OCI-LY7 (cell line): ENCODE measurements at regions not wholly inside any gene's neighbourhood (a gene's known extent, or its start where the extent isn't known, plus 50 kb on each side); places are given as distances from the start of the nearest gene placed in this dataset.

Experiments used
- BruUV-seq: library from RNA; stranded (reverse); fragments of 400-500 nt; replicated peaks from 2 replicates; lab custom pipeline; 2021; lab: Mats Ljungman, UMichigan
- CTCF ChIA-PET: fragments of 300-600 bp; sonication (Branson Sonifier 250); formaldehyde crosslinking; loops from one replicate; lab custom pipeline; 2022; ENCODE audit warnings: antibody characterized with exemption; ENCODE audit not compliant: unreplicated experiment; lab: Charles Lee
- POLR2A ChIA-PET: fragments of 300-600 bp; sonication (Branson Sonifier 250); formaldehyde crosslinking; loops from one replicate; lab custom pipeline; 2022; ENCODE audit warnings: antibody characterized with exemption; lab: Charles Lee
- DNase-seq: peaks from one replicate; pipeline ENCODE4 v3.0.0-alpha.2; 2015; ENCODE audit warnings: low spot score
- H2AFZ ChIP-seq: fragments of 200-600 bp; sonication (generic), shearing (Covaris generic); 2 replicates; pipeline ENCODE4 v1.6.1; 2014; ENCODE audit warnings: mild to moderate bottlenecking, antibody characterized with exemption, low read length, moderate library complexity
- H3K27ac ChIP-seq: fragments of 200-600 bp; sonication (generic); 2 replicates; pipeline ENCODE4 v1.5.1; 2014; ENCODE audit warnings: mixed run types, low read depth, mild to moderate bottlenecking, moderate library complexity, low read length, inconsistent platforms; ENCODE audit not compliant: poor library complexity, severe bottlenecking
- H3K36me3 ChIP-seq: fragments of 200-600 bp; sonication (generic); 2 replicates; pipeline ENCODE4 v1.6.1; 2014; ENCODE audit warnings: mild to moderate bottlenecking, antibody characterized with exemption, low read length, moderate library complexity, mixed read lengths; ENCODE audit not compliant: insufficient read depth
- H3K4me1 ChIP-seq: fragments of 200-600 bp; sonication (generic); 2 replicates; pipeline ENCODE4 v1.5.1; 2014; ENCODE audit warnings: mild to moderate bottlenecking, low read length; ENCODE audit not compliant: insufficient read depth, poor library complexity, severe bottlenecking
- H3K4me2 ChIP-seq: fragments of 200-600 bp; sonication (generic); 2 replicates; pipeline ENCODE4 v1.6.1; 2014; ENCODE audit warnings: mild to moderate bottlenecking, low read length
- H3K4me3 ChIP-seq: fragments of 200-600 bp; sonication (generic); 2 replicates; pipeline ENCODE4 v1.5.1; 2014; ENCODE audit warnings: mild to moderate bottlenecking, low read depth, low read length; ENCODE audit not compliant: poor library complexity, severe bottlenecking
- H3K79me2 ChIP-seq: fragments of 200-600 bp; sonication (generic); 2 replicates; pipeline ENCODE4 v1.6.1; 2016; ENCODE audit warnings: low read depth, mild to moderate bottlenecking, low read length, moderate library complexity, mixed read lengths; ENCODE audit not compliant: insufficient read depth
- H3K9me2 ChIP-seq: fragments of 200-600 bp; sonication (generic); 2 replicates; pipeline ENCODE4 v1.6.1; 2016; ENCODE audit warnings: mild to moderate bottlenecking, low read length, mixed read lengths; ENCODE audit not compliant: insufficient read depth
- H3K9me3 ChIP-seq: fragments of 200-600 bp; sonication (generic); 2 replicates; pipeline ENCODE4 v1.6.1; 2014; ENCODE audit warnings: mild to moderate bottlenecking, mixed run types, low read length, mixed read lengths
- H4K20me1 ChIP-seq: fragments of 200-600 bp; sonication (generic); 2 replicates; pipeline ENCODE4 v1.6.1; 2014; ENCODE audit warnings: mild to moderate bottlenecking, antibody characterized with exemption, low read length, moderate library complexity, mixed read lengths; ENCODE audit not compliant: insufficient read depth
- EZH2phosphoT487 ChIP-seq: fragments of 200-600 bp; sonication (generic); IDR thresholded peaks from 2 replicates; pipeline ENCODE4 v1.6.1; 2018; ENCODE audit warnings: low read depth, borderline replicate concordance, mild to moderate bottlenecking, mixed run types, antibody characterized with exemption, low read length, moderate library complexity, mixed read lengths
- intact Hi-C: fragments of 100-400 bp; cut with micrococcal nuclease; formaldehyde crosslinking; loops from one replicate; pipeline ENCODE4 v1.10.0; 2022; ENCODE audit not compliant: unreplicated experiment
- TF ChIP-seq, protein P1 (sequence below): fragments of 200-600 bp; sonication (generic); conservative IDR thresholded peaks from 2 replicates; pipeline ENCODE4 v1.5.1; 2014; ENCODE audit warnings: mild to moderate bottlenecking, antibody characterized with exemption, low read length, moderate library complexity, mixed read lengths

- H3K36me3 ChIP-seq: no peaks in the 10 kb centered on the region
- no peaks in the 10 kb centered on the region for H3K9me3 ChIP-seq
- no peak overlapping the region for H2AFZ ChIP-seq
- H3K79me2 ChIP-seq: no peaks in the 10 kb centered on the region
- H3K4me2 ChIP-seq: no peak overlapping the region
- CTCF ChIA-PET: no interaction called here
- no peaks in the 10 kb centered on the region for H3K4me1 ChIP-seq
- intact Hi-C loops: no loop called here
- no peaks in the 10 kb centered on the region for H3K9me2 ChIP-seq
- no peaks in the 10 kb centered on the region for H4K20me1 ChIP-seq
- POLR2A ChIA-PET: no interaction called here
- H3K4me3 ChIP-seq: no peak overlapping the region
- H3K27ac ChIP-seq: no peak overlapping the region
- TF ChIP-seq, protein P1, sequence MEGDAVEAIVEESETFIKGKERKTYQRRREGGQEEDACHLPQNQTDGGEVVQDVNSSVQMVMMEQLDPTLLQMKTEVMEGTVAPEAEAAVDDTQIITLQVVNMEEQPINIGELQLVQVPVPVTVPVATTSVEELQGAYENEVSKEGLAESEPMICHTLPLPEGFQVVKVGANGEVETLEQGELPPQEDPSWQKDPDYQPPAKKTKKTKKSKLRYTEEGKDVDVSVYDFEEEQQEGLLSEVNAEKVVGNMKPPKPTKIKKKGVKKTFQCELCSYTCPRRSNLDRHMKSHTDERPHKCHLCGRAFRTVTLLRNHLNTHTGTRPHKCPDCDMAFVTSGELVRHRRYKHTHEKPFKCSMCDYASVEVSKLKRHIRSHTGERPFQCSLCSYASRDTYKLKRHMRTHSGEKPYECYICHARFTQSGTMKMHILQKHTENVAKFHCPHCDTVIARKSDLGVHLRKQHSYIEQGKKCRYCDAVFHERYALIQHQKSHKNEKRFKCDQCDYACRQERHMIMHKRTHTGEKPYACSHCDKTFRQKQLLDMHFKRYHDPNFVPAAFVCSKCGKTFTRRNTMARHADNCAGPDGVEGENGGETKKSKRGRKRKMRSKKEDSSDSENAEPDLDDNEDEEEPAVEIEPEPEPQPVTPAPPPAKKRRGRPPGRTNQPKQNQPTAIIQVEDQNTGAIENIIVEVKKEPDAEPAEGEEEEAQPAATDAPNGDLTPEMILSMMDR: no peak
- TF ChIP-seq EZH2phosphoT487: no peak
- no TSS peak for BruUV-seq
- DNase-seq: no peak
Measured at GRCh38 chr18:56289381-56289780, 349.0 kb downstream of the TXNL1 start.

- DNase-seq: no peak
- ChIA-PET POLR2A (no interaction called here), CTCF (no interaction called here)
- H3K79me2 ChIP-seq: no peaks in the 10 kb centered on the region
- TF ChIP-seq EZH2phosphoT487: no peak
- TF ChIP-seq, protein P1: no peak
- no peaks in the 10 kb centered on the region for H3K4me1 ChIP-seq
- H3K4me3 ChIP-seq: no peak overlapping the region
- H3K27ac ChIP-seq: no peak overlapping the region
- BruUV-seq: no TSS peak
- H4K20me1 ChIP-seq: no peaks in the 10 kb centered on the region
- no peaks in the 10 kb centered on the region for H3K9me2 ChIP-seq
- intact Hi-C loops: no loop called here
- no peak overlapping the region for H2AFZ ChIP-seq
- no peaks in the 10 kb centered on the region for H3K36me3 ChIP-seq
- H3K4me2 ChIP-seq: no peak overlapping the region
- no peaks in the 10 kb centered on the region for H3K9me3 ChIP-seq
Measured at GRCh38 chr18:56286775-56287325, 351.5 kb downstream of the TXNL1 start.

DNA sequence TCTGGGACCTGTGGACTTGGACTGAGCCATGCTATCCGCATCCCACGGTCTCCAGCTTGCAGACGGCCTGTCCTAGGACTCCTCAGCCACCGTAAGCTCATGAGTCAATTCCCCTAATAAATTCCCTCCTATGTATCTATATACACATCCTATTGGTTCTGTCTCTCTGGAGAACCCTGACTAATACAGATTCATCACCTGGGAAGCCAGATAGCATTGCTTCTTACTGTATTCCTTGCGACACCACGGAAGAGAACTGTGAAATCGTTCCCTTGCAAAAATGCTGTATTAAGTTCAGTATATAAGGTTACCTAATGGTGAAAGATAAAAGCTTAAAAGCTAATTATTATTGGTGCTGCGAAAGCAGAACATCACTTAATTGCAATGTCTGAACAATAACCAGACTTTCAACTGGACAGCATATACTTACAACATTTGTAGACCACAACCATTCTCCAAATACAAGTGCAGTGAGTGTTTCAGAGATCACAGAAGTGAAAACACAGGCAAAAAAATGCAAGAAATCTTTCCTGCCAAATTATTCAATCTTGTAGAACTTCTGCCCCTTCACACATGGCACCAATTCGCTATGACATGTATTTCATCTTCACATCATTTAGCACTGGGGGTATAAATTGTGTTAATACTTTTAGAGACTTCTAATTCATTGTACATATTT lies 352.9 kb downstream of the TXNL1 start:
- POLR2A ChIA-PET: no interaction called here
- no TSS peak for BruUV-seq
- intact Hi-C loops: no loop called here

More for the DNA sequence above, 352.9 kb downstream of the TXNL1 start:
- no peaks in the 10 kb centered on the region for H3K9me3 ChIP-seq
- H3K9me2 ChIP-seq: no peaks in the 10 kb centered on the region
- H3K79me2 ChIP-seq: no peaks in the 10 kb centered on the region
- no peaks in the 10 kb centered on the region for H4K20me1 ChIP-seq
- H3K4me2 ChIP-seq: no peak overlapping the region
- no peak overlapping the region for H3K4me3 ChIP-seq
- no peaks in the 10 kb centered on the region for H3K36me3 ChIP-seq
- no peak for TF ChIP-seq EZH2phosphoT487
- TF ChIP-seq, protein P1: no peak
- CTCF ChIA-PET: no interaction called here
- H3K27ac ChIP-seq: no peak overlapping the region
- no peak for DNase-seq
- no peaks in the 10 kb centered on the region for H3K4me1 ChIP-seq
- H2AFZ ChIP-seq: no peak overlapping the region
